ENCODE measurements at regions not wholly inside any gene's neighbourhood (a gene's known extent, or its start where the extent isn't known, plus 50 kb on each side); places are given as distances from the start of the nearest gene placed in this dataset.

GRCh38 chr12:60281522-60281921 lies 685.7 kb downstream of the SLC16A7 start:
- TF ChIP-seq CTCF (IDR thresholded peaks at IDR 0.05) (no peak), POLR2A (IDR thresholded peaks at IDR 0.05) (no peak)
- Histone ChIP-seq H3K27ac (no peak overlapping the region), H3K4me3 (no peak overlapping the region), H3K4me1 (no peaks in the 10 kb centered on the region), H3K9me3 (no peaks in the 10 kb centered on the region), H3K36me3 (replicated peaks in 1 of 2; ENCODE audit: insufficient read depth in 1 of 2, low read depth in 2 of 2) (no peaks in the 10 kb centered on the region), H3K27me3 (no peaks in the 10 kb centered on the region)
- DNase-seq, result no peak
- intact Hi-C loops (cut with DNase I), result no loop called here
- 79 to 81% methylated on average over 6 to 8 of the region's 8 CpGs for WGBS, 2 donors
- ATAC-seq, result no peak

GRCh38 chr12:60290532-60290931 lies 694.7 kb downstream of the SLC16A7 start:
- TF ChIP-seq CTCF (IDR thresholded peaks at IDR 0.05), result no peak
- TF ChIP-seq POLR2A (IDR thresholded peaks at IDR 0.05), result no peak
- ATAC-seq, result no peak
- intact Hi-C loops (cut with DNase I), result no loop called here

GRCh38 chr12:60308366-60308991 lies 712.6 kb downstream of the SLC16A7 start:
- no peak for TF ChIP-seq POLR2A (IDR thresholded peaks at IDR 0.05)
- TF ChIP-seq CTCF (IDR thresholded peaks at IDR 0.05), result no peak
- intact Hi-C loops (cut with DNase I), result no loop called here
- ATAC-seq (no peak), DNase-seq (no peak)
- no peaks in the 10 kb centered on the region for H3K27me3 ChIP-seq
- no peak overlapping the region for H3K27ac ChIP-seq
- no peaks in the 10 kb centered on the region for H3K9me3 ChIP-seq
- no peak overlapping the region for H3K4me3 ChIP-seq
- 18 to 35% methylated on average over 1 of the region's 1 CpG for WGBS, 2 donors
- H3K4me1 ChIP-seq, result no peaks in the 10 kb centered on the region
- H3K36me3 ChIP-seq (replicated peaks in 1 of 2; ENCODE audit: insufficient read depth in 1 of 2, low read depth in 2 of 2), result no peaks in the 10 kb centered on the region

More at GRCh38 chr12:60290532-60290931, 694.7 kb downstream of the SLC16A7 start:
- Histone ChIP-seq H3K27ac (no peak overlapping the region), H3K36me3 (replicated peaks in 1 of 2; ENCODE audit: insufficient read depth in 1 of 2, low read depth in 2 of 2) (no peaks in the 10 kb centered on the region), H3K4me3 (no peak overlapping the region), H3K4me1 (no peaks in the 10 kb centered on the region), H3K9me3 (peaks cover 0 to 7% (median 0%) of the 10 kb centered on the region in 3 donors), H3K27me3 (no peaks in the 10 kb centered on the region)
- 86 to 92% methylated on average over 1 of the region's 1 CpG for WGBS, 2 donors
- DNase-seq, result no peak

- H3K27ac ChIP-seq, result no peak overlapping the region
- H3K4me1 ChIP-seq, result no peaks in the 10 kb centered on the region
- H3K9me3 ChIP-seq, result no peaks in the 10 kb centered on the region
- no peaks in the 10 kb centered on the region for H3K36me3 ChIP-seq (replicated peaks in 1 of 2; ENCODE audit: insufficient read depth in 1 of 2, low read depth in 2 of 2)
- 73 to 78% methylated on average over 2 of the region's 2 CpGs for WGBS, 2 donors
- no peak overlapping the region for H3K4me3 ChIP-seq
- H3K27me3 ChIP-seq, result no peaks in the 10 kb centered on the region
- TF ChIP-seq CTCF (IDR thresholded peaks at IDR 0.05), result no peak
- TF ChIP-seq POLR2A (IDR thresholded peaks at IDR 0.05), result no peak
- no peak for ATAC-seq
- intact Hi-C loops (cut with DNase I), result no loop called here
- no peak for DNase-seq
These were observed 716.1 kb downstream of the SLC16A7 start for GRCh38 chr12:60311940-60312339.

- Histone ChIP-seq H3K4me3 (no peak overlapping the region), H3K27ac (no peak overlapping the region)
These were observed 721.5 kb downstream of the SLC16A7 start for GRCh38 chr12:60317361-60317760.

More at GRCh38 chr12:60317361-60317760, 721.5 kb downstream of the SLC16A7 start:
- intact Hi-C loops (cut with DNase I), result no loop called here
- H3K9me3 ChIP-seq, result no peaks in the 10 kb centered on the region
- no peaks in the 10 kb centered on the region for H3K36me3 ChIP-seq (replicated peaks in 1 of 2; ENCODE audit: insufficient read depth in 1 of 2, low read depth in 2 of 2)
- DNase-seq, result no peak
- H3K27me3 ChIP-seq, result no peaks in the 10 kb centered on the region
- H3K4me1 ChIP-seq, result no peaks in the 10 kb centered on the region
- WGBS, 2 donors, result 83 to 89% methylated on average over 1 of the region's 1 CpG
- TF ChIP-seq CTCF (IDR thresholded peaks at IDR 0.05), result no peak
- no peak for TF ChIP-seq POLR2A (IDR thresholded peaks at IDR 0.05)
- ATAC-seq, result no peak
